Kidney (tissue), 13 donors: ENCODE measurements at regions not wholly inside any gene's neighbourhood (a gene's known extent, or its start where the extent isn't known, plus 50 kb on each side); places are given as distances from the start of the nearest gene placed in this dataset.

ENCODE experiments used
- DNase-seq, 5 donors: peaks; one replicate each; pipeline ENCODE4 v3.0.0-alpha.2; 2013 to 2020
- FAIRE-seq: peaks from 2 replicates; lab custom pipeline; 2012; peaks lifted over from hg19 to GRCh38; lab: Jason Lieb, UNC
- H3K27ac ChIP-seq, 2 donors: one replicate each; pipeline ENCODE4 v1.7.0; 2013; ENCODE audit warnings: low read depth in 2 of 2, low read length in 2 of 2, inconsistent platforms in 1 of 2
- H3K27me3 ChIP-seq: one replicate; pipeline ENCODE4 v1.7.1; 2013; ENCODE audit warnings: low read length, inconsistent platforms; ENCODE audit not compliant: control insufficient read depth, insufficient read depth
- H3K36me3 ChIP-seq, 3 donors: one replicate each; pipeline versions ENCODE4 v1.7.0 to v1.7.1; 2013; ENCODE audit warnings: low read length in 3 of 3, control low read depth in 1 of 3, inconsistent platforms in 1 of 3; ENCODE audit not compliant: insufficient read depth in 3 of 3, control insufficient read depth in 2 of 3
- H3K4me1 ChIP-seq, 3 donors: one replicate each; pipeline versions ENCODE4 v1.7.0 to v1.7.1; 2013; ENCODE audit warnings: low read length in 3 of 3, inconsistent platforms in 1 of 3, low read depth in 1 of 3; ENCODE audit not compliant: control insufficient read depth in 2 of 3, insufficient read depth in 2 of 3
- H3K4me3 ChIP-seq, 3 donors: one replicate each; pipeline versions ENCODE4 v1.7.0 to v1.8.1; 2013; ENCODE audit warnings: low read length in 3 of 3, control low read depth in 1 of 3, inconsistent platforms in 1 of 3
- H3K9ac ChIP-seq, 3 donors: one replicate each; pipeline versions ENCODE4 v1.7.0 to v1.7.1; 2013; ENCODE audit warnings: low read length in 3 of 3, control low read depth in 1 of 3, inconsistent platforms in 1 of 3
- H3K9me3 ChIP-seq, 3 donors: one replicate each; pipeline versions ENCODE4 v1.7.0 to v1.7.1; 2013; ENCODE audit warnings: low read length in 3 of 3, control low read depth in 1 of 3, inconsistent platforms in 1 of 3; ENCODE audit not compliant: control insufficient read depth in 2 of 3, insufficient read depth in 1 of 3
- CTCF ChIP-seq: IDR thresholded peaks from 3 replicates; pipeline ENCODE4 v1.5.1; 2012; ENCODE audit warnings: mild to moderate bottlenecking, moderate library complexity, borderline replicate concordance; ENCODE audit not compliant: insufficient read depth; ENCODE audit errors: extremely low read depth
- intact Hi-C: fragments of 100-400 bp; cut with DNase I; formaldehyde crosslinking; loops from one replicate; pipeline ENCODE4 v1.11.1; 2022
- donor health status: control.
- donor health status: control.
- donor health status: control.
- donor health status: control.
- donor health status: control.
- donor health status: DM: yes; HTN: yes; CAD: no.
- donor health status: Normal renal cell carcinoma (clear cell type).

- FAIRE-seq: no peak
- Histone ChIP-seq H3K36me3 (no peaks in the 10 kb centered on the region), H3K4me1 (no peaks in the 10 kb centered on the region), H3K4me3 (no peak overlapping the region), H3K9ac (no peak overlapping the region), H3K27me3 (no peaks in the 10 kb centered on the region), H3K27ac (no peak overlapping the region), H3K9me3 (no peaks in the 10 kb centered on the region)
- TF ChIP-seq CTCF: no peak
- intact Hi-C loops: no loop called here
- no peak for DNase-seq
Measured at GRCh38 chr10:37680716-37681616, 176.4 kb downstream of the ZNF248 start.

- Histone ChIP-seq H3K27ac (no peak overlapping the region), H3K4me3 (no peak overlapping the region), H3K9me3 (no peaks in the 10 kb centered on the region), H3K27me3 (no peaks in the 10 kb centered on the region), H3K9ac (no peak overlapping the region), H3K4me1 (no peaks in the 10 kb centered on the region), H3K36me3 (no peaks in the 10 kb centered on the region)
- DNase-seq (no peak), FAIRE-seq (no peak)
- no peak for TF ChIP-seq CTCF
- intact Hi-C loops: no loop called here
Measured at GRCh38 chr10:37680243-37680683, 177.1 kb downstream of the ZNF248 start.

DNA sequence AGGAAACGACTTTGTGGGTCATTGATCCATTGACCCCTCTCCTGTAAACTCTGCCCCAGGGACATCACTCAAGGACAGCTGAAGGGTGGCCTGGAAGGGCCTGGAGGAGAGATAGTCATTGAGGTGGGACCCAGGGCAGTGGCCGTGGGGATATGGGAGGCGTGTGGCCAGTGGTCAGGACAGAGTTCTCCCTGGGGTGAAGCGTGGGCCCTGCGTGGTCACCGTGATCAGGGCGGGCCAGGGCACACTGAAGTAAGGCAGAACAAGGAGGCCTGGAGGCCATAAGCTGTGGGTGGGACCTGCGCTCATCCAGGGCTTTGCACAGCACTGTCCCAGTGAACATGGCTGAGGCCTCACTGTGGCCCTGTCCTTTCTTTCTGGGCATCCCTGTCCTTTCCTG, 177.9 kb downstream of the ZNF248 start:
- H3K27me3 ChIP-seq: no peaks in the 10 kb centered on the region

More for the DNA sequence above, 177.9 kb downstream of the ZNF248 start:
- no peak overlapping the region for H3K27ac ChIP-seq
- no peaks in the 10 kb centered on the region for H3K4me1 ChIP-seq
- H3K36me3 ChIP-seq: no peaks in the 10 kb centered on the region
- FAIRE-seq: no peak
- no peak overlapping the region for H3K4me3 ChIP-seq
- DNase-seq: no peak
- intact Hi-C loops: no loop called here
- H3K9ac ChIP-seq: no peak overlapping the region
- H3K9me3 ChIP-seq: no peaks in the 10 kb centered on the region
- TF ChIP-seq CTCF: no peak
